ENCODE measurements at regions not wholly inside any gene's neighbourhood (a gene's known extent, or its start where the extent isn't known, plus 50 kb on each side); places are given as distances from the start of the nearest gene placed in this dataset.

- no peak for DNase-seq (ENCODE audit: low read depth in 2 of 2)
Measured at GRCh38 chr16:66207883-66208265, 158.6 kb upstream of the CDH5 start.

GRCh38 chr16:66207139-66207882 lies 159.2 kb upstream of the CDH5 start:
- DNase-seq (ENCODE audit: low read depth in 2 of 2) = no peak

GRCh38 chr16:66206363-66206762 lies 160.1 kb upstream of the CDH5 start:
- DNase-seq (ENCODE audit: low read depth in 2 of 2) = no peak

GRCh38 chr16:66205287-66206231 lies 160.9 kb upstream of the CDH5 start:
- no peak for DNase-seq (ENCODE audit: low read depth in 2 of 2)

- DNase-seq (ENCODE audit: low read depth in 2 of 2) = no peak
Measured at GRCh38 chr16:66204756-66205155, 161.7 kb upstream of the CDH5 start.

GRCh38 chr16:66203476-66203875 lies 163.0 kb upstream of the CDH5 start:
- DNase-seq (ENCODE audit: low read depth in 2 of 2) = no peak

GRCh38 chr16:66199189-66199588 lies 167.3 kb upstream of the CDH5 start:
- no peak for DNase-seq (ENCODE audit: low read depth in 2 of 2)

GRCh38 chr16:66198641-66199040 lies 167.8 kb upstream of the CDH5 start:
- DNase-seq (ENCODE audit: low read depth in 2 of 2) = no peak

- no peak for DNase-seq (ENCODE audit: low read depth in 2 of 2)
Measured at GRCh38 chr16:66197668-66198278, 168.7 kb upstream of the CDH5 start.

- no peak for DNase-seq (ENCODE audit: low read depth in 2 of 2)
Measured at GRCh38 chr16:66196770-66197169, 169.7 kb upstream of the CDH5 start.

GRCh38 chr16:66194866-66195265 lies 171.6 kb upstream of the CDH5 start:
- no peak for DNase-seq (ENCODE audit: low read depth in 2 of 2)

GRCh38 chr16:66193543-66194229 lies 172.8 kb upstream of the CDH5 start:
- DNase-seq (ENCODE audit: low read depth in 2 of 2) = no peak

- DNase-seq (ENCODE audit: low read depth in 2 of 2) = no peak
Measured at GRCh38 chr16:66190411-66190810, 176.1 kb upstream of the CDH5 start.

- no peak for DNase-seq (ENCODE audit: low read depth in 2 of 2)
Measured at GRCh38 chr16:66189951-66190350, 176.5 kb upstream of the CDH5 start.

GRCh38 chr16:66188917-66189725 lies 177.4 kb upstream of the CDH5 start:
- no peak for DNase-seq (ENCODE audit: low read depth in 2 of 2)

GRCh38 chr16:66186251-66186785 lies 180.2 kb upstream of the CDH5 start:
- no peak for DNase-seq (ENCODE audit: low read depth in 2 of 2)

GRCh38 chr16:66182592-66182991 lies 183.9 kb upstream of the CDH5 start:
- no peak for DNase-seq (ENCODE audit: low read depth in 2 of 2)

- DNase-seq (ENCODE audit: low read depth in 2 of 2) = no peak
Measured at GRCh38 chr16:66176731-66177130, 189.8 kb upstream of the CDH5 start.

- DNase-seq (ENCODE audit: low read depth in 2 of 2) = no peak
Measured at GRCh38 chr16:66176111-66176510, 190.4 kb upstream of the CDH5 start.

- no peak for DNase-seq (ENCODE audit: low read depth in 2 of 2)
Measured at GRCh38 chr16:66175636-66176035, 190.9 kb upstream of the CDH5 start.

GRCh38 chr16:66175058-66175457 lies 191.4 kb upstream of the CDH5 start:
- no peak for DNase-seq (ENCODE audit: low read depth in 2 of 2)

Data from stimulated activated CD8-positive, alpha-beta memory T cell treated with anti-CD3 and anti-CD28 coated beads, Interleukin-2, amount 100 ng/mL, for 1 hour (primary cell).